Stimulated activated CD4-positive, alpha-beta T cell treated with anti-CD3 and anti-CD28 coated beads, Interleukin-4, amount 100 ng/mL, for 4 hours (primary cell): ENCODE measurements at regions not wholly inside any gene's neighbourhood (a gene's known extent, or its start where the extent isn't known, plus 50 kb on each side); places are given as distances from the start of the nearest gene placed in this dataset.

Experiments used
- DNase-seq, 2 experiments: peaks; one replicate each; pipeline ENCODE4 v3.0.0-alpha.2; 2020

- DNase-seq: no peak
Measured at GRCh38 chr3:22117751-22118346, 366.8 kb upstream of the ZNF385D start.

DNA sequence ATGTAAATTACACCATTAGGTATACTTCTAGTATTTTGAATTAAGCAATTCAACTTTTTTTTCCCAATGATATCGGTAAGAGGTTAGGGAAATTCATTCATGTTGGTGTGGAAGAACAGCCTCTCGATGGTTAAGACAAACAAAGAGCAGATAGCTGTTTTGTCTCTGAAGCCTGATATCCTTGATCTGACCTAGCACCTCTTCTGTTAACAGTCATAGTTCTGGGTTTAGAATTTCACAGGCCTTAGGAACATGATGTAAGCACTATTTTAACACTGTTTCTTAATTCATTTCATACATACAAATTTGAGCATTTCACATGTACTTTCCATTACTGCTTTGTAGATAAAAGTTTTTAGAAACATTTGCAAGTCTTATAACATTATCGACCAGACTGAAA, 367.5 kb upstream of the ZNF385D start:
- DNase-seq: no peak

- no peak for DNase-seq
Measured at GRCh38 chr3:22121068-22121701, 370.2 kb upstream of the ZNF385D start.

DNA sequence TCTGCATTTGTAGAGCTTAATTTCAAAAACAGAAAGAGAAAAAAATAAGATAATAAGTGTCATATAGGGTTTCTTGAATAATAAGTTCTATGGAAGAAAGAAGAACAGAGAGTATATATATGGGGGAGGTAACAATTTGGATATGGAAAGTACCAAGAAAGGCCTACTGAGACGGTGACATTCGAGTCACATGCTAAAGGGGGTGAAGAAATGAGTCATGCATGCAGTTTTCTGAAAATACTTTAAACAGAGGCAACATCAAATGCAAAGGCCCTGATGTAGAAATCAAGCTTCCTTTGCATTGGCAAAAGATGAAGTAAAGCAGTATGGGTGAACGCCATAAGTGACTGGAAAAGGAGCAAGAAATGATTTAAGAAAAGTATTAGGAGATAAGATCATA, 371.6 kb upstream of the ZNF385D start:
- no peak for DNase-seq

GRCh38 chr3:22129101-22129500, 378.1 kb upstream of the ZNF385D start:
- DNase-seq: no peak

- DNase-seq: no peak
Measured at GRCh38 chr3:22141769-22142168, 390.8 kb upstream of the ZNF385D start.

GRCh38 chr3:22147161-22147560, 396.2 kb upstream of the ZNF385D start:
- DNase-seq: no peak

- DNase-seq: no peak
Measured at GRCh38 chr3:22156868-22157267, 405.9 kb upstream of the ZNF385D start.

DNA sequence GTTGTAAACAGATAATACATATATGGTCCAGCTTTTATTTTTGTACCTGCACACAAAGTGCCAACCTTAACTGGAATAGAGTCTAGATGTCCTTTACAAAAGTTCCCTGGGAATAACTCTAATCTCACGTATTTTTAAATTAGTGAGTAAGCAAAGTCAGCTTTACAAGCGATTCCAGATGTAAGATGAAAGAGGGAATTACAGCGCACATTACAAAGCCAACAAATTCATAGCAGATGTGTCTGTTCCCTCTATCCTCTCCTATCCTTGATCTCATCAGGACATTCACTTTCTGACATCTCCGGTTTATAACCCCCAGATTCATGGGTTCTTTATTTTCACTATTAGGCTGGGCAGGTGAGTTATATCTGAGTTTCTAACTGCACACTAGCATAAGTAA, 406.8 kb upstream of the ZNF385D start:
- no peak for DNase-seq

DNA sequence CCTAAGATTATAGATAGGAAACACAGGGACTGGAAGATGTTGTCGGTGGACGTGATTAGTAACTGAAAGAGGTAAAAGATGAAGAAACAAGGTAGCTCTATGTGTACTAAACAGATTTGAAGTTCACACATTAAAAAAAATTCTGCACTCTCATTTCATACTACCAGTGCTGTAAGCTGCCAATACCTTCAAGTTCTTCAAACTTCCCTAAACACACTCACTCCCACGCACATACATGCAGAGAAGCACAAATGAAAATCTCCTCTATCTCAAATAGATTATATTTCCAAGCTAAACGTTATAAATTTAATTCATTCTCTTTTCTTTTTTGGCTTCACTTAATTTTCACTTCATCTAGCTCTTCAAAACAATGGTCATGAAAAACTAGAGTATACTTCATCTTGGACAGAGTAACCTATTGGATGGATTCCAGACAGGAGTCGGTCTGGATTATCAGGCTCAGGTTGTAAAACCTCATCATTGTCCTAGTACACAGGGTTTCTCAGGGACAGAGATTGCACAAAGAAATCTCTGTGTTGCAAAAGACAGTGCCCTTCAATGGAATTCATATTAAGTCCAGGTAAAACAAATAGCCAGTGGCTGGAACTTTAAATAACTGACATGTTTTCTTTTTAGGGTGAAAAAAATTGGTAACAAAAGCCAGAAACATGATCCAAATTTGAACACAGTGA, 408.1 kb upstream of the ZNF385D start:
- no peak for DNase-seq

DNA sequence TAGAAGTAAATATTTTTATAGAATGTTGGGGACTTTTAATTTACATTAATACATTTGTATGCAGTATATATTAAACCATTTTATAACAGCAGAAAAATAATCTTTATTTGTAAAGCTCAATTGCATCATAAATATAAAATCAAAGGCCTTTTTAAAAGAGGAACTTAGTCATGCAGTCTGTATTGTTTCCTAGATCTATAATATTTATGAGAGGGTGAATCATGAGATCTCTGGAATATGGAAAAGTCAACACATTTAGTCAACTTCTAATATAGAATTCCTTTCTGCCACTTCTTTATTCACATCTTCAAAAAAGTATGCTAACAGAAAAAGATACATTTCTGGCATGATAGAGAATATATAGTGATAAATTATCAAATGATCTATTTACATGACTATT, 410.3 kb upstream of the ZNF385D start:
- no peak for DNase-seq

DNA sequence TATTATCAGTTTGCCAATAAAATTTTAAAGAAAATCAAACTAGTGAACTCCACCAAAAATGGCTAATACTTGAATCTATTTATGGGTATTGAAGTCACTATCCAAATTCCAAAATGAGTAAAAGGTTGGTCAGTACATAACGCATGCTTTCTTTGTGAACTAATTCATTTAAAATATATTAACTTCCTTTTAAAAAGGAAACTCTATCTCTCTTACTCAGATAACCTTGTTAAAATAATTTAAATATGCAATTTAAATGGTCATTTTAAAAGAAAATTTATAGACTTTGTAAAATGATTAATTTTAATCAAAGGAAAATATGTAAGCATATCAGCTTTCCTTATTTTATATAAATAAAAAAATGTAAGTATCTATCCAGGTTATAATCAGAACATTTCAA, 419.4 kb upstream of the ZNF385D start:
- DNase-seq: no peak

GRCh38 chr3:22172964-22173363, 422.0 kb upstream of the ZNF385D start:
- DNase-seq: no peak

GRCh38 chr3:22175947-22176346, 424.9 kb upstream of the ZNF385D start:
- DNase-seq: no peak

DNA sequence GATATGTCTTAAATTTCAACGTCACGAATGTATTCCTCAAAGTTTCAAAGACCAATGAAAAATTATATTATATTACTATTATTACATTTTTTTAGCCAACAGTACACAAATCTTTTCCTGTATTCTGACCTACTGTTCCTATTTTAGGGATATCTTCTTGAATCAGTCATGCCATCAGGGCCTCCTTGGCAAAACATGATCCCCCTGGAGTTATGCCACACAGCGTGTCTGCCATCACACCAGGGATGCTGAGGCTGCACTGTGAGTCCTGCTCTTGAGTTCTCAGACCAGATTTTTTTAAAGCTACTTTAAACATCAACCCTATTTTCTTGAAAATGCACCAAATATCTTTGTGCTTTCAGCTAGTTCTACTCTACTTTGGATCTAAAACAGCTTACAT, 425.9 kb upstream of the ZNF385D start:
- DNase-seq: no peak

DNA sequence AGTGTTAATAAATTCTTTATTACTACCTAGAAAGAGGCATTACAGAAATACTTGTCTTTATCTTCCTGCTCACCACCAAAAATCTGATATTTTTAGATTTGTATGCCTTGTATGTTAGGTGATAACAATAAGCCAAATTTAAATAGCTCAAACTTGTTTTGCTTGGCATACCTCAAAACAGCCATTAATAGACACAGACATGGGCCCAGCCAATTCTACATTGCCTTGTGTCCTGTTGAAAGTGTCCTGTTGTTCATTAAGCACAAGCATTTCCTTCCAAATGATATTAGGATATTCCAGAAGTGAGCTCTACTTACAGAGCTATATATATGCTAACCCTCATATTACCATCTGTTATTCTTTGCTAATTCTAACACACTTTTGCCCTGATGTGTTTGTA, 438.6 kb upstream of the ZNF385D start:
- no peak for DNase-seq

DNA sequence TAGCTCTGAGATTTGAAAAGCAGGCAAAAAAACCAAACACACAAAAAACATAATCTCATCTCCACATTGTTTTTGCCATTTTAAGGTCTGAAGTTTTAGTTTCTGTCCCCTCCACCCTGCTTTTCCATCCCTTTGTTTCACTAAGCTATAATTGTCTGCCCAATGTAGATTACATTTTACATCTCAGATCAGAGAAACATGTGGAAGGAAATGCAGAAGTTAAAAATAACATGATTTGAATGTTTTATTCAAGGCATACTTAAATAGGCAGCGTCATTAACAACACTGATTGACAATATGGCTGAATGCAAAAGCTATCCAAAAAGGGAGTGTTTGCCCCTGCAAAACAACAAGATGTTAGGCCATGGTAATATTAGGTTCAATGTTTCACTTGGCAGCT, 448.1 kb upstream of the ZNF385D start:
- DNase-seq: no peak

DNA sequence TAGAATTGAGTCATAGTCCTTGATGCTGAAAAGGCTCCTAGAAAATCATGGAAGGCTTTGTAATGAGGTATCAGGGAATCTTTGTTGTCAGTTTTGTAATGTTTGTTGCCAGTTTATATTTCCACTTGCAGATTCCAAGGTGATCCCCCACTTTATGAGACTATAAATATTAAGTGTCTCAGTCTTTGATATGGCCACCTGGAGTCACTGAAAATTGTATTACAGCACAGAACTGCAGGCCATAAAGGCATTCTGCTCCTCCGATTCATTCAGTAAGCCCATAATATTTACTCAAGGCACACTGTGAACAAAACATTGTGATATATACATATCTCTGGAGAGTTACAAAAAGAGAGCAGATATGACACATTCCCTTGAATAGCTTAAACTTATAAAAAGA, 457.8 kb upstream of the ZNF385D start:
- DNase-seq: no peak

- no peak for DNase-seq
Measured at GRCh38 chr3:22209578-22209977, 458.6 kb upstream of the ZNF385D start.

DNA sequence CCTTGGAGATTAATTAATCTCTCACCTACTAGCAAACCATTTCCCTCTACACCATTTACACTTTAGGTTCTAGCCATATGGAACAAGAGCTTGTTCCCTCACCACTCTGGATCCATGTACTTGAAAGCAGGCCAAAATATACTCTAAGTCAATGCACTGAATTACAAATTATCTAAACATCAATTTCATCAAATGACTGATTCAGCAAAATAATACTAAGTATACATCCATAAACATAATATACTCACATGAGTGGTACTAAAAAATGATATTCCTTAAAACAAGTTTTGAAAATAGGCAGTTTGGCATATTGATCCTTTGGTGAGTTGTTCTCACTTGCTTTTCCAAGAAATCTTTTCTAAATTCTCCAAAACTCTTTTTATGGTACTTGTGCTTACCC, 459.7 kb upstream of the ZNF385D start:
- DNase-seq: no peak

DNA sequence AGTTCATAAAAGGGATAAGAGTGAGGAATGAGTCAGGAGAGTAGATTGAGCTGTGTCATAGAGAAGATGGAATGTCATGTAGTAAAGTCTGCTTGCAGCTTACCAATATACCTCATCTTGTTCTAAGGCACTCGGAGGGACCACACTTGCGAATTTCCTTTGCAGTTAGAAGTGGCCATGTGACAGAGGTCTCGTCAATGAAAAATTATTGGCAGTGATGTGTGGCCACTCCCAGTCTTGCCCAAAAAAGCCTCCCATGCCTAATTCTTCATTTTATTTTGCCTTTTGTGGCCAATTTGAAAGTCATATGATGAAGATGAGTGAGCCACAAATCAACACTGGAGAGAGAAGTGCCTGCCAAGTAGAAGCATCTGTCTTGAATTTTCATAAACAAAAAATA, 465.6 kb upstream of the ZNF385D start:
- DNase-seq: no peak

DNA sequence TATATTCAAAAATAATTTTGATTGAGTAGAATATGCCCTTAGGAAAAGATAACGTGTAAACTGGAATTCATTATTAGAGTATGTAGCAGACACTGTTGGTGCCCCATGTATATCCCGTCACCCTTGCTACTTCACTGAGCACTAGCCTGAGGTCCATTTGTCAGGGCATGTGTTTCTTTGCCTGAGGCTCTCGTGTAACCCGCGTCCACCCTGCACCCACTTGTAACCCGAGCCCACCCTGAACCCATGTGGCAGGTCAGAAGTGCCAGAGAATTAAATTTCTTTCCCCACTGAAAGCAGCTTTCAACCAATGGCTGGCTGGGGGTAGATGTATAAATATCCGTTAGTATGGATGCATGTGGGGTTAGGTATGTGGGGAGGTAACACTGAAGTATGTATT, 474.2 kb upstream of the ZNF385D start:
- DNase-seq: no peak

- no peak for DNase-seq
Measured at GRCh38 chr3:22228705-22229104, 477.7 kb upstream of the ZNF385D start.

DNA sequence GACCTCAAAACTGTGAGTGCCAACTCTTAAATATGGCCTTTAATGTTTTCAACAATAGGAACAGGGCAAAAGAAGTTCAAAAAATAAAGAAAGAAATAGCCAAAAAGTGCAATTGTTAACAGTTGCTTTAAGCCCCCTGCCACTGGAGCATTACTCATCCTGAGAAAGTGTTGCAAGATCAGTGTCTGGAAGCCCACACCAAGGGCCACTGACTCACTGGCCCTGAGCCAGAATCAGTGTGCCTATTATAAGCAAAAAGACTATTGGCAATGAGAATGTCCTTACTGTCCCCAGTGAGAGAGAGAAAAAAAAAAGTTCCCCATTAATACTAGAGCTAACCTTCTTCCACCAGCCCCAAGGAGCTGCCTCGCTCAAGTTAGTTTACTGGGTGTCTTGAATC, 480.1 kb upstream of the ZNF385D start:
- no peak for DNase-seq
